HepG2 (cell line): ENCODE measurements at regions not wholly inside any gene's neighbourhood (a gene's known extent, or its start where the extent isn't known, plus 50 kb on each side); places are given as distances from the start of the nearest gene placed in this dataset.

Experiments used
- CBX2 ChIP-seq, 2 experiments: fragments of 200-600 bp in 1 of 2; sonication (generic); formaldehyde crosslinking in 1 of 2; IDR thresholded peaks; 2 replicates each; pipeline versions ENCODE4 v1.7.0 to v1.8.1; 2018 to 2022; ENCODE audit warnings: low read depth in 2 of 2, low read length in 1 of 2, mild to moderate bottlenecking in 1 of 2, missing genetic modification reagents in 1 of 2
- FOXA1 ChIP-seq, 2 experiments: fragments of 450-650 bp in 1 of 2; sonication (generic) in 1 of 2; formaldehyde crosslinking in 1 of 2; IDR thresholded peaks; 2 replicates each; pipeline versions ENCODE4 v1.4.0 to v1.6.1; 2016 to 2020; ENCODE audit warnings: missing genetic modification reagents in 1 of 2
- HDAC1 ChIP-seq: sonication (generic); formaldehyde crosslinking; IDR thresholded peaks from 2 replicates; pipeline ENCODE4 v1.5.1; 2020; ENCODE audit warnings: mild to moderate bottlenecking, missing genetic modification reagents
- HDAC2 ChIP-seq: sonication (generic); formaldehyde crosslinking; IDR thresholded peaks from 2 replicates; pipeline ENCODE4 v1.4.0; 2020; ENCODE audit warnings: missing genetic modification reagents
- HOXA5 ChIP-seq: sonication (generic); formaldehyde crosslinking; IDR thresholded peaks from 2 replicates; pipeline ENCODE4 v1.4.0; 2020; ENCODE audit warnings: missing genetic modification reagents
- IKZF1 ChIP-seq: fragments of 450-650 bp; IDR thresholded peaks from 2 replicates; pipeline ENCODE4 v1.7.1; 2016
- ISX ChIP-seq: sonication (generic); formaldehyde crosslinking; conservative IDR thresholded peaks from 2 replicates; pipeline ENCODE4 v1.5.0; 2020; ENCODE audit warnings: missing genetic modification reagents
- KAT8 ChIP-seq: IDR thresholded peaks from 2 replicates; pipeline ENCODE4 v1.6.1; 2016; ENCODE audit warnings: missing genetic modification reagents, missing compliant biosample characterization
- LBX2 ChIP-seq: sonication (generic); formaldehyde crosslinking; IDR thresholded peaks from 2 replicates; pipeline ENCODE4 v1.5.0; 2020; ENCODE audit warnings: missing genetic modification reagents, mild to moderate bottlenecking, borderline replicate concordance
- MED1 ChIP-seq: sonication (generic); formaldehyde crosslinking; IDR thresholded peaks from 2 replicates; pipeline ENCODE4 v1.4.0; 2020; ENCODE audit warnings: missing genetic modification reagents
- MED13 ChIP-seq: sonication (generic); formaldehyde crosslinking; IDR thresholded peaks from 2 replicates; pipeline ENCODE4 v1.5.0; 2020; ENCODE audit warnings: missing genetic modification reagents
- MEF2D ChIP-seq: sonication (generic); formaldehyde crosslinking; IDR thresholded peaks from 2 replicates; pipeline ENCODE4 v1.5.1; 2020; ENCODE audit warnings: mild to moderate bottlenecking, missing genetic modification reagents
- MLXIP ChIP-seq: sonication (generic); formaldehyde crosslinking; IDR thresholded peaks from 2 replicates; pipeline ENCODE4 v1.9.0; 2021; ENCODE audit warnings: missing genetic modification reagents, borderline replicate concordance
- MXD1 ChIP-seq: sonication (generic); formaldehyde crosslinking; IDR thresholded peaks from 2 replicates; pipeline ENCODE4 v1.4.0; 2020; ENCODE audit warnings: mild to moderate bottlenecking, missing genetic modification reagents
- MZF1 ChIP-seq: sonication (generic); formaldehyde crosslinking; IDR thresholded peaks from 2 replicates; pipeline ENCODE4 v1.8.1; 2023; ENCODE audit warnings: mild to moderate bottlenecking, missing genetic modification reagents, borderline replicate concordance
- NFATC3 ChIP-seq: sonication (generic); formaldehyde crosslinking; IDR thresholded peaks from 2 replicates; pipeline ENCODE4 v1.5.1; 2020; ENCODE audit warnings: mild to moderate bottlenecking, missing genetic modification reagents
- PHB2 ChIP-seq: fragments of 450-650 bp; IDR thresholded peaks from 2 replicates; pipeline ENCODE4 v1.6.1; 2018; ENCODE audit not compliant: partially characterized antibody
- PRPF4 ChIP-seq: fragments of 200-400 bp; formaldehyde crosslinking; IDR thresholded peaks from 2 replicates; pipeline ENCODE4 v1.6.1; 2016; ENCODE audit warnings: low read length, low read depth; ENCODE audit not compliant: poor library complexity, severe bottlenecking
- RFX3 ChIP-seq: IDR thresholded peaks from 2 replicates; pipeline ENCODE4 v1.6.1; 2016; ENCODE audit warnings: missing biosample characterization, missing genetic modification reagents
- TCF7 ChIP-seq: sonication (generic); IDR thresholded peaks from 2 replicates; pipeline ENCODE4 v1.6.1; 2016; ENCODE audit warnings: antibody characterized with exemption, low read depth
- WIZ ChIP-seq: sonication (generic); formaldehyde crosslinking; IDR thresholded peaks from 2 replicates; pipeline ENCODE4 v1.5.1; 2020; ENCODE audit warnings: mild to moderate bottlenecking, missing genetic modification reagents
- ZNF512 ChIP-seq: sonication (generic); formaldehyde crosslinking; IDR thresholded peaks from 2 replicates; pipeline ENCODE4 v1.4.0; 2020; ENCODE audit warnings: mild to moderate bottlenecking, missing genetic modification reagents
- ZNF557 ChIP-seq: sonication (generic); formaldehyde crosslinking; IDR thresholded peaks from 2 replicates; pipeline ENCODE4 v1.4.0; 2020; ENCODE audit warnings: missing genetic modification reagents
- ZNF574 ChIP-seq: sonication (generic); formaldehyde crosslinking; IDR thresholded peaks from 2 replicates; pipeline ENCODE4 v1.4.0; 2020; ENCODE audit warnings: missing genetic modification reagents
- ZNF850 ChIP-seq: sonication (generic); formaldehyde crosslinking; conservative IDR thresholded peaks from 2 replicates; pipeline ENCODE4 v1.9.0; 2021; ENCODE audit warnings: mild to moderate bottlenecking, missing genetic modification reagents

GRCh38 chr6:140897349-140897748, 1235.4 kb upstream of the GJE1 start (continued):
- TF ChIP-seq ZNF512 (CRISPR knock-in tag) (no peak), FOXA1 (IDR thresholded peaks at IDR 0.05) (no peak), FOXA1 (CRISPR knock-in tag; IDR thresholded peaks at IDR 0.05) (no peak), MED13 (no peak), KAT8 (CRISPR knock-in tag) (no peak), NFATC3 (CRISPR knock-in tag) (no peak), ISX (CRISPR knock-in tag) (no peak), HDAC1 (CRISPR knock-in tag) (peak; percentile 20; the same call in 1 of the 2 replicates), ZNF557 (CRISPR knock-in tag) (no peak), MZF1 (CRISPR knock-in tag) (no peak), PHB2 (no peak), HDAC2 (CRISPR knock-in tag) (no peak), IKZF1 (no peak), MXD1 (CRISPR knock-in tag) (0 out of 2 replicates have a peak, but pooled peaks have one; percentile 0), ZNF574 (CRISPR knock-in tag) (no peak), MLXIP (CRISPR knock-in tag) (no peak), RFX3 (CRISPR knock-in tag) (no peak), LBX2 (CRISPR knock-in tag) (no peak), MED1 (peak; percentile 23; the same call in 1 of the 2 replicates), TCF7 (no peak), HOXA5 (no peak; the same call in 1 of the 2 replicates), MEF2D (CRISPR knock-in tag) (no peak), ZNF850 (CRISPR knock-in tag) (no peak), PRPF4 (no peak), CBX2 (IDR thresholded peaks at IDR 0.05; ENCODE audit: low read depth, low read length) (no peak), CBX2 (CRISPR knock-in tag; IDR thresholded peaks at IDR 0.05; ENCODE audit: low read depth) (no peak), WIZ (peak; percentile 25; the same call in 1 of the 2 replicates)
